SU-DHL-6 (cell line): ENCODE measurements at regions not wholly inside any gene's neighbourhood (a gene's known extent, or its start where the extent isn't known, plus 50 kb on each side); places are given as distances from the start of the nearest gene placed in this dataset.

Source experiments
- H2AFZ ChIP-seq: fragments of 200-600 bp; sonication (generic); 2 replicates; pipeline ENCODE4 v1.6.1; 2014; ENCODE audit warnings: low read depth, mild to moderate bottlenecking, moderate library complexity, mixed read lengths, antibody characterized with exemption, low read length; ENCODE audit not compliant: severe bottlenecking
- H3F3A ChIP-seq: fragments of 200-600 bp; shearing (Covaris generic); 2 replicates; pipeline ENCODE4 v1.6.0; 2016; ENCODE audit warnings: antibody characterized with exemption, mild to moderate bottlenecking; ENCODE audit not compliant: insufficient read depth
- H3K27ac ChIP-seq: fragments of 200-600 bp; sonication (generic); 2 replicates; pipeline ENCODE4 v1.5.1; 2016; ENCODE audit warnings: low read depth, mild to moderate bottlenecking, low read length, moderate library complexity, mixed read lengths
- H3K27me3 ChIP-seq: fragments of 200-600 bp; sonication (generic), shearing (Covaris generic); 2 replicates; pipeline ENCODE4 v1.6.0; 2014; ENCODE audit warnings: mild to moderate bottlenecking, low read length
- H3K36me3 ChIP-seq: fragments of 200-600 bp; sonication (generic); 2 replicates; pipeline ENCODE4 v1.6.1; 2014; ENCODE audit warnings: mild to moderate bottlenecking, low read length, mixed read lengths
- H3K4me2 ChIP-seq: fragments of 300-600, 200-600 bp; shearing (Covaris generic), sonication (generic); 2 replicates; pipeline ENCODE4 v1.6.0; 2014; ENCODE audit warnings: low read length, low read depth, mild to moderate bottlenecking; ENCODE audit not compliant: poor library complexity, severe bottlenecking
- H3K4me3 ChIP-seq: fragments of 200-600 bp; sonication (generic); 2 replicates; pipeline ENCODE4 v1.5.1; 2014; ENCODE audit warnings: antibody characterized with exemption, low read length, mild to moderate bottlenecking, mixed read lengths; ENCODE audit not compliant: insufficient read depth, poor library complexity, severe bottlenecking
- H3K79me2 ChIP-seq: fragments of 200-600 bp; sonication (generic); 2 replicates; pipeline ENCODE4 v1.6.1; 2014; ENCODE audit warnings: mild to moderate bottlenecking, low read length, moderate library complexity; ENCODE audit not compliant: insufficient read depth
- H3K9ac ChIP-seq: fragments of 200-600 bp; sonication (generic); 2 replicates; pipeline ENCODE4 v1.7.0; 2014; ENCODE audit warnings: mild to moderate bottlenecking, low read length
- H3K9me2 ChIP-seq: fragments of 200-600 bp; sonication (generic); replicated peaks from 2 replicates; pipeline ENCODE4 v1.6.1; 2014; ENCODE audit warnings: low read length; ENCODE audit not compliant: insufficient read depth
- H3K9me3 ChIP-seq: fragments of 200-600 bp; sonication (generic); 2 replicates; pipeline ENCODE4 v1.6.1; 2014; ENCODE audit warnings: low read length, mixed read lengths; ENCODE audit not compliant: insufficient read depth
- H4K20me1 ChIP-seq: fragments of 200-600 bp; sonication (generic); 2 replicates; pipeline ENCODE4 v1.6.1; 2014; ENCODE audit warnings: low read depth, mild to moderate bottlenecking, antibody characterized with exemption, low read length, moderate library complexity, mixed read lengths
- EZH2phosphoT487 ChIP-seq: fragments of 200-600 bp; sonication (generic), shearing (Covaris generic); conservative IDR thresholded peaks from 2 replicates; pipeline ENCODE4 v1.6.1; 2018; ENCODE audit warnings: mild to moderate bottlenecking, antibody characterized with exemption, low read length, moderate library complexity, mixed read lengths
- TF ChIP-seq, protein P1 (sequence below): fragments of 200-600 bp; sonication (generic); IDR thresholded peaks from one replicate; pipeline ENCODE4 v1.5.1; 2017; ENCODE audit warnings: antibody characterized with exemption, mild to moderate bottlenecking, low read length, moderate library complexity; ENCODE audit not compliant: insufficient read depth, poor library complexity, severe bottlenecking

GRCh38 chr2:122001441-122001874 lies 246.0 kb downstream of the TSN start:
- no peaks in the 10 kb centered on the region for H3K79me2 ChIP-seq
- no peak overlapping the region for H3K27ac ChIP-seq
- H2AFZ ChIP-seq: no peak overlapping the region
- TF ChIP-seq EZH2phosphoT487: no peak
- TF ChIP-seq, protein P1, sequence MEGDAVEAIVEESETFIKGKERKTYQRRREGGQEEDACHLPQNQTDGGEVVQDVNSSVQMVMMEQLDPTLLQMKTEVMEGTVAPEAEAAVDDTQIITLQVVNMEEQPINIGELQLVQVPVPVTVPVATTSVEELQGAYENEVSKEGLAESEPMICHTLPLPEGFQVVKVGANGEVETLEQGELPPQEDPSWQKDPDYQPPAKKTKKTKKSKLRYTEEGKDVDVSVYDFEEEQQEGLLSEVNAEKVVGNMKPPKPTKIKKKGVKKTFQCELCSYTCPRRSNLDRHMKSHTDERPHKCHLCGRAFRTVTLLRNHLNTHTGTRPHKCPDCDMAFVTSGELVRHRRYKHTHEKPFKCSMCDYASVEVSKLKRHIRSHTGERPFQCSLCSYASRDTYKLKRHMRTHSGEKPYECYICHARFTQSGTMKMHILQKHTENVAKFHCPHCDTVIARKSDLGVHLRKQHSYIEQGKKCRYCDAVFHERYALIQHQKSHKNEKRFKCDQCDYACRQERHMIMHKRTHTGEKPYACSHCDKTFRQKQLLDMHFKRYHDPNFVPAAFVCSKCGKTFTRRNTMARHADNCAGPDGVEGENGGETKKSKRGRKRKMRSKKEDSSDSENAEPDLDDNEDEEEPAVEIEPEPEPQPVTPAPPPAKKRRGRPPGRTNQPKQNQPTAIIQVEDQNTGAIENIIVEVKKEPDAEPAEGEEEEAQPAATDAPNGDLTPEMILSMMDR: no peak
- no peaks in the 10 kb centered on the region for H3K9me3 ChIP-seq
- no peak overlapping the region for H3K4me2 ChIP-seq
- no peaks in the 10 kb centered on the region for H3K27me3 ChIP-seq
- no peaks in the 10 kb centered on the region for H3F3A ChIP-seq
- H3K9me2 ChIP-seq: no peaks in the 10 kb centered on the region
- H3K9ac ChIP-seq: no peak overlapping the region
- H3K4me3 ChIP-seq: no peak overlapping the region
- no peaks in the 10 kb centered on the region for H3K36me3 ChIP-seq
- no peaks in the 10 kb centered on the region for H4K20me1 ChIP-seq

DNA sequence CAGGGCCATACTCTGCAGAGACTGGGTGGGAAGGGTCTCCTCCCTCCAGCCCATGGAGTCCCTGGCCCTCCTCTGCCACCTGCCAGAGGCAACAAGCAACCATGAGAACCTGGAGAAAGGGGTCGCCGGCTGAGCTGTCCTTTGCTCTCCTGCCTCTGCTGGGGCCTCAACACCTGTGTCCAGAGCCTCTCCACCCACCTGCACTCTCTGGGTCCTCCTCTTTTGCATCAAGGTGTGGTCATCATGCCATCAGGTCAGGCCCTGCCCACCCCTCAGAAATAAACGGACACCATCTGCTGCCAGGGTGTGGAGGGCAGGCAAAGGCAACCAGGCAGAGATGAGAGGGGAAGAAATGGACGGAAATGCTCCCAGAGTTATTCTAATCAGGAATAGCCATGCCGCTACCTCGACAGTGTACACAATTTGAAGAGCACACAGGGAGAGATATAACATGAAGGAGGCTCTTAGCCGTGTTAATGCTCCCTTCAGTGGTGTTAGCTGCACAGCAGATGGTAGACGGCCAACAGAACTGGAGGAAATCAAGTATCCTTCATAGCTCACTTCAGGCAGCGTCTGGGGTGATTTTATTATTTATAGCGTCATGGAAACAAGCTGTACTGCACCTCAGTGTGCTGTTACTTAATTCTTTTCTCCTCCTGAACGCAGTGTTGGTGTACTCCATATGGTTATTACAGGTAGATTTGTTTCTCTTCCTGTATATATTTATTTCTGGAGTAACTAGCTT lies 247.9 kb downstream of the TSN start:
- no peak overlapping the region for H3K4me3 ChIP-seq
- H4K20me1 ChIP-seq: no peaks in the 10 kb centered on the region
- no peak overlapping the region for H3K9ac ChIP-seq
- H2AFZ ChIP-seq: no peak overlapping the region
- H3F3A ChIP-seq: no peaks in the 10 kb centered on the region
- H3K27me3 ChIP-seq: no peaks in the 10 kb centered on the region
- H3K4me2 ChIP-seq: no peak overlapping the region
- no peaks in the 10 kb centered on the region for H3K9me2 ChIP-seq
- H3K27ac ChIP-seq: no peak overlapping the region
- TF ChIP-seq EZH2phosphoT487: no peak
- TF ChIP-seq, protein P1: no peak
- H3K36me3 ChIP-seq: no peaks in the 10 kb centered on the region
- H3K79me2 ChIP-seq: no peaks in the 10 kb centered on the region
- no peaks in the 10 kb centered on the region for H3K9me3 ChIP-seq

DNA sequence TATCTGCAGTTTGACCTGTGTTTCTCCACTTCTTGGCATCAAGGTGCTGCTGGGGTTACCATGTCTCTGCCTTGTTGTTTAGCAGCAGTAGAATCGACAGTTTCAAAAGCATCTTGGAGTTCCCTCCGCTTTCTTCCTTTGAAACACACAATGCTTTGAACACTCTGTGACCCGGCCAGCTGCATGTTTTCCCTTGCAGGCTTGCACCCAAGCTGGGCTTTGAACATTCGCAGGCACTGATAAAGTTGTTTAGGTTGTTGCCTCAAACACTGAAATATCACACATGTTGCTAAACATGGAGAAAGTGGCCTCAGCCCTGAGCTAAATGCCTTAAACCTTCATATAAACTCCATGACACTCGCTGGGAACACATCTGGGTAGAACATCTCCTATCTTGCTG lies 251.7 kb downstream of the TSN start:
- H3K27ac ChIP-seq: no peak overlapping the region
- H3K9me2 ChIP-seq: no peaks in the 10 kb centered on the region
- H3F3A ChIP-seq: no peaks in the 10 kb centered on the region
- H3K4me2 ChIP-seq: no peak overlapping the region
- no peak overlapping the region for H3K4me3 ChIP-seq
- no peak for TF ChIP-seq EZH2phosphoT487
- TF ChIP-seq, protein P1: no peak
- H3K27me3 ChIP-seq: no peaks in the 10 kb centered on the region
- H3K9ac ChIP-seq: no peak overlapping the region
- H4K20me1 ChIP-seq: no peaks in the 10 kb centered on the region
- H3K9me3 ChIP-seq: no peaks in the 10 kb centered on the region
- H2AFZ ChIP-seq: no peak overlapping the region
- no peaks in the 10 kb centered on the region for H3K79me2 ChIP-seq
- H3K36me3 ChIP-seq: no peaks in the 10 kb centered on the region
